Nucleus accumbens (tissue), 56 donors: ENCODE measurements at regions not wholly inside any gene's neighbourhood (a gene's known extent, or its start where the extent isn't known, plus 50 kb on each side); places are given as distances from the start of the nearest gene placed in this dataset.
"Not testable (repeated sequence)": the region's sequence is repeated elsewhere in the genome, so short reads cannot be mapped to it uniquely, and the experiment has no call there.

Experiments
- DNase-seq, 56 donors: peaks; one replicate each; lab custom pipeline; 2025; lab: John Stamatoyannopoulos, UW

DNA sequence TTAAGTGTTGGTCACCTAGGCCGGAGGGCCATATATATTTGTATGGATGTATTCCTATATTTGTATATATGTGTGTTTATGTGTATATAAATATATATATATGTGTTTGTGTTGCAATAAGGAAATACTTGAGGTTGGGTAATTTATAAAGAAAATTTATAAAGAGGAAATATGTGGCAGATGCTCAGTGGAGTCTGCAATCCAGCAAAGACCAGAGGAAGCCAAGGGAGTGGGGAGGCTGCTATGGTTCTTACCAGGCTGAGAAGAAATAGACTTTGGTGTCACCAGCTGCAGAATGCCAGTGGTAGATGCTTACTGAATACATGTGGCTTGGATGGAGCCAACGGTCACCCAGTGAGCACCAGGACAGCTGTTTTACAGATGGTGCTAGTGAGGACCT, 97.4 kb upstream of the ELOVL5 start:
- DNase-seq = no peak

- DNase-seq = no peak
Observed at GRCh38 chr6:53441761-53442160, 93.0 kb upstream of the ELOVL5 start.

DNA sequence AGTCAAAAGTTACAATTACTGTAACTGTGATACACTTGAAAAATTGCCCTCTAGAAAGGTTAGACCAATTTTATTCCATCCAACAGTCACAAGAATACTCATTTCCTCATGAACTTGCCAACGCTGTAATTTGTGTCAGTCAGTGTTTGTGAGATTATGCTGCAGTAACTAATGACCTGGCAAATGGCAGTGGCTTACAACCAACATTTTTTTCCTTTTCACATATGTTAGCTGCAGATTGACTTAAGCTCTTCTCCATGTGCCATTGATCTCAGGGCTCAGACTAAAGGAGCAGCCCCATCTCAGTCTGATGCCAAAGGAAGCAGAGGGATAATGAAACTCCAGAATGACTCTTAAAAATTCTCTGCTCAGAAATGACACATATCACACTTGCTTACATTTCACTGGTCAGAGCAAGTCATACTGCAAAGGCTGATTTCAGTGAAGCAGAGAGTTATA, 92.3 kb upstream of the ELOVL5 start:
- DNase-seq = no peak

GRCh38 chr6:53440336-53440945, 91.7 kb upstream of the ELOVL5 start:
- DNase-seq = peak in 4 of 56 donors; percentile 2 to 13 (median 8)

DNA sequence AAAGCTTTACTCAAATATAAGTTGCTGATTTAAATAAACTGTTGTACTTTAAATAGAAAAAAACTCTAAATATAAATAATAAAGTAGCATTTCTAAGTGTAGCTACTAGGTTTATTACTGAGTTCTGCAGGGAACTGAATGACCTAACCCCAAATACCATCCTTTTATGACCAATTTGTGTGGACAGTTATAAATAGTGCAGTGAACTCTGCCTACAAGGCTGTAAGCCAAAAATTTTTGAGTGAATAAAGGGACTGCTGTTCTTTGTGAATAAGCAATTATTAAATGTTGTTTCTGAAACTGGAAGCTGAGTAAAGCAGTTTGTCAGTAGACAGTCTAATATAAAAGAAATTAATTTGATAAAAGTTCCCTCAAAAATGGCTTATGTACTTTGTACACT, 90.8 kb upstream of the ELOVL5 start:
- peak in 2 of 56 donors; percentile 2 to 13 for DNase-seq

DNA sequence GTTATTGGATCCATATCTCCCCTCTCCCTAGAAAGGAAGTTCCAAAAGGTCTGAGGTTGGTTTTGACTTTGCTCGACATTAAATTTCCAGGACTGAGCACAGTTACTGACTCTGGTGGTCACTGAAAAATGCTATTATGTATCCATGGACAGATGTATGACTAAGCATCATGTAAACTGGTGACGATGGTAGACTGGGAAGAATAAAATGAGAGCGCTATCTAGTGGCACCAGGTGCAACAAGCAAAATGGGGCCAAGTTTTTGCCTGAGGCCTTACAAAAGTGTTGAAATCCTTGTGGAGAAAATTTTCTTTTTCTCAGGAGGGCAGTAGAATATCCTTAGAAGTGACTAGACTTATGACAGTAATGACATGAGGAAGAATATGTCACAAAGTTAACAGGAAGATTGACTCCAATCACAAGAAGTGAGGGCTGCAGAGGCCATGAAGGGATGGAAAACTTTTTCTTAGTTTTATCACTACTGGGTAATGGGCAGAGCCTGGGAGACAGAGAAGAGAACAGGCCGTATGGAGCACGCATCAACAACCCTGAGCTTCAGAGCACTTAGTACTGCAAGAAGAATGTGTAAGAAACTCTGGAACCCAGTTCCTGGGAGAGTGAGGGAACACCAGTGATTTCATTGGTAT, 88.9 kb upstream of the ELOVL5 start:
- peak in 19 of 56 donors; percentile 2 to 60 (median 20) for DNase-seq

- no peak for DNase-seq
Observed at GRCh38 chr6:53436526-53437303, 88.0 kb upstream of the ELOVL5 start.

- no peak for DNase-seq
Observed at GRCh38 chr6:53433951-53434285, 85.2 kb upstream of the ELOVL5 start.

GRCh38 chr6:53433261-53433950, 84.7 kb upstream of the ELOVL5 start:
- DNase-seq = no peak

DNA sequence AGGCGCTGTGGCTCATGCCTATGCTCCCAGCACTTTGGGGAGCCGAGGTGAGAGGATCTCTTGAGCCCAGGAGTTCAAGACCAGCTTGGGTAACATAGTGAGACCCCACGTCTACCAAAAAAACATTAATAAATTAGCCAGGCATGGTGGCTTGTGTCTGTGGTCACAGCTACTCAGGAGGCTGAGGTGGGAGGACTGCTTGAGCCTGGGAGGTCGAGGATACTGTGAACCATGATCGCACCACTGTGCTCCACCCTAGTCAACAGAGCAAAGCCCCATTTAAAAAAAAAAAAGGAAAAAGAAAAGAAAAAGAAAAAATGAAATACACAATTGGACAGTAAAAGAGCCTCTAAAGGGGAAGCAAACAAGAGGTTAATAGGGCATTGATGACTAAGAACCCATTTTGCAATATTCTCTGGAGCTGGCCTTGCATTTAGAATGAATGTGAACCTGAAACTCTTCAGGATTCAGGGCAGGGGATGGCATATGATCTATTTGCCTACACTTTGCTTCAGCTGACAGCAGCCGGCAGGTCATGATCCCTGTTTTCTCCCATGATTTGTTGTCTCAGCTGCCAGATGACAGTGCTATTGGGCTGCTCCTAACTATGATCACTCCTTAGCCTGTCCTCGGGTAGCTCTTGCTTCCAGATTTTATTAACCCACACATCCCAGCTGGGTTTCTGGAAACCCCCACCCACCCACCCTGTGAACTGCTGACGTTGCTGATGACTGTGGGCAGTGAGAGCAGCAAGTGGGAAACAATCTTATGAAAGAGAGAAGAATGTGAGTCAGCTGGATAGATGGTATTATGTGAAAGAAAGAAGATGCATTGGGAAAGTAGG, 83.8 kb upstream of the ELOVL5 start:
- peak in 1 of 56 donors; percentile 5 for DNase-seq

GRCh38 chr6:53431704-53432103, 83.0 kb upstream of the ELOVL5 start:
- no peak for DNase-seq

GRCh38 chr6:53429401-53429800, 80.7 kb upstream of the ELOVL5 start:
- no peak for DNase-seq

- DNase-seq = no peak
Observed at GRCh38 chr6:53428886-53429285, 80.1 kb upstream of the ELOVL5 start.

GRCh38 chr6:53426667-53427270, 78.0 kb upstream of the ELOVL5 start:
- no peak for DNase-seq

DNA sequence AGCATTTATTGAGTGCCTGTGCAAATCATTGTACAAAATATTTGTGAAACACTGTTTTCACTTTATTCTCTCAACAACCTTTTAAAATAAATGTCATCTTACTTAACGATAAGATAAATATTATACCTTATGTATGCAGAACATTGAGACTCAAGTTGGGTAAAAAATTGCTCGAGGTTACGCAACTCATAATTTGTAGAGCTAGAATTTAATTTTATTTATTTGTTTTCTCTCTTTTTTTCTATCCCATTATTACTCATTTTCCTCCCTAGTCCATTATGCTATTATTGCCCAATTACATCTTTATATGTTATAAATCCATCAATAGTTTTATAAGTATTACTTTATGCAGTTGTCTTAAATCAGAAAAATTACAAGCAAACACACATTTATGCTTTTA, 77.4 kb upstream of the ELOVL5 start:
- DNase-seq = no peak

GRCh38 chr6:53424976-53425718, 76.4 kb upstream of the ELOVL5 start:
- no peak for DNase-seq

- no peak for DNase-seq
Observed at GRCh38 chr6:53424300-53424699, 75.5 kb upstream of the ELOVL5 start.

- not testable (repeated sequence) for DNase-seq
Observed at GRCh38 chr6:53423560-53423959, 74.8 kb upstream of the ELOVL5 start.

DNA sequence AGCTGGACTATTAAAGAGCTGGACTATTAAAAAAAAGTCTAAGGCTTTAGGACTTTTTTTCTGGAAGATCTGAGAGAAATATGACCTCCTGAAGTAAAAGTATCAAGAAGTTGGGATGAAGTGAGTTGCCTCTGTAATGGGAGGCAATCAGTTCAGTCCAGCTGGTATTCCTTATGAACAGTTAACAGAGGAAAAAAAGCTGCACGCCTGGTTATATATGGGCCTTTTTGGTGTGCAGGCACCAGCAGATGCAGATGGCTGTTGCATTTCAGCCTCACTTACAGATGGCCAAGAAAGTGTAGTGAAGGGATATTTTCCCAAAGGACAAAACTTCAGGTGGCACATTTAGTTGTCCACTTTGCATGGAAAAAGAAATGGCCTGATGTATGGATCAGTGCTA, 70.3 kb upstream of the ELOVL5 start:
- DNase-seq = no peak
